Left forelimb (tissue), 1 donor: ENCODE measurements at regions not wholly inside any gene's neighbourhood (a gene's known extent, or its start where the extent isn't known, plus 50 kb on each side); places are given as distances from the start of the nearest gene placed in this dataset.
A peak's percentile ranks its signal among the peaks of the same experiment; 100 is the strongest.

Experiments used
- DNase-seq: peaks from one replicate; pipeline ENCODE4 v3.0.0-alpha.2; 2018; ENCODE audit warnings: low spot score

DNA sequence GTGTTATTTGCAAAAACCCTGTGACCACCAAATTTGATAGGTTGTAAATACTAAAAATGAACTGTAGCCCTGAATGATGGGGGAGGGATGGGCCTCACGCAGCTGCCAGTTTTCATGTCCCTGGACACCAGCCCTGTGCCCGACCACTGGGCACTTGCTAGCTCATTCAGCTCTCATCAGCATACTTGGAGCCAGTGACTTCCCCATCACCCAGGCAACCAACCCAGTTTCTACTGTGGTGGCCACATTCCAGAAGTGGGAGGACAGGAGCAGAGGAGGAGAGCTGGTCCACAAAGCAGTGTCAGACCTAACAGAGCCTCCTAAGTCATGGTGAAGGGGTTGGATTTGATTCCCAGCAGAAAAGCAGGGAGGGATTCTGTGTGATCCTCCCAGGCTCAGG is 128.2 kb downstream of the CPEB2 start:
- DNase-seq = no peak

DNA sequence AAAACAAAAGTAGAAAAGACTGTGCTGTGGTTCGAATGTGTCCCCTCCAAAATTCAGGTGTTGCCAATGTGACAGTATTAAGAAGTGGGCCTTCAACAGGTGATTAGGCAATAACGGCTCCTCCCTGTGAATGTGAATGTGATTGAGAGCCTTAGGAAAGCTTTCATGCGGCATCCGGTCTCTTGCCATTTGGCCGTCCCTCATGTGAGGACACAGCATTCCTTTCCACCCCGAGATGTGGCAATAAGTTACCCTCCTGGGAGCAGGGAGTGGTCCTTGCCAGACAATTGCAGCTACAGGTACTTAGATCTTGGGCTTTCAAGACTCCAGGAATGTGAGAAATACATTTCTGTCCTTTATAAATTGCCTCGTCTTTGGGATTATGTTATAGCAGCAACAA is 129.3 kb downstream of the CPEB2 start:
- no peak for DNase-seq

DNA sequence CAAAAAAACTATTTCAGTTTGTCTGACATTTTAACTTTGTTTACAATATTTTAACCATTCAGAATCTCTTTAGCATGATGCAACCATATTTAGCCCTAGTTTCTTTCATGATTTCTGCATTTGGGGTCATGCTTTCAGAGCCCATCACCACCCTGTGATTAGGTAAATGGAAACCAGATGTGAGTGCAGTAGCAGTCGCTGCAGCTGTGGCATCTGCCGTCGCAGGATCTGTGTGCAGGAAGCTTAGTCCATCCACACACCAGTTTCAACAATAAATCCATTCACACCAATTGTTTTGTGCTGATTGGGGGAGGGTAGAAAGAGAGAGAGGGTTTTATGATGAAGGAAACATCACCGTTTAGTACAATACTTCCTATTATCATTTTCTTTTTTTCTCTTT is 130.5 kb downstream of the CPEB2 start:
- DNase-seq = no peak

DNA sequence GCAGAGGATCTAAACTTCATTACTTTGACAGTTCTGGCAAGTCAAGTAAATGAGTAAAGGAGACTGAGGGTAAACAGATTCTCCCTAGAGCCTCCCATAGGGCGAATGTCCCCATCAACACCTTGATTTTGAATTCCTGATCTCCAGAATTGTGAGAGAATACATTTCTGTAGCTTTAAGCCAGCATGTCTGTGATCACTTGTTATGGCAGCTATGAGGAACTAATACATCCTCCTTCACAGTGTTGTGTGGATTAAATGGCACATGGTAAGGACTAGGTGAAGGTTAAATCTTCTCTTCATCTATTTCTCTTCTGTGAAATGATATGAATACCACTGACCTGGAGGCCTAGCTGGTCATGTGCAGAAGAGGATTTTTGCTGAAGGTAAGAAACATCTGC is 137.3 kb downstream of the CPEB2 start:
- DNase-seq = no peak

DNA sequence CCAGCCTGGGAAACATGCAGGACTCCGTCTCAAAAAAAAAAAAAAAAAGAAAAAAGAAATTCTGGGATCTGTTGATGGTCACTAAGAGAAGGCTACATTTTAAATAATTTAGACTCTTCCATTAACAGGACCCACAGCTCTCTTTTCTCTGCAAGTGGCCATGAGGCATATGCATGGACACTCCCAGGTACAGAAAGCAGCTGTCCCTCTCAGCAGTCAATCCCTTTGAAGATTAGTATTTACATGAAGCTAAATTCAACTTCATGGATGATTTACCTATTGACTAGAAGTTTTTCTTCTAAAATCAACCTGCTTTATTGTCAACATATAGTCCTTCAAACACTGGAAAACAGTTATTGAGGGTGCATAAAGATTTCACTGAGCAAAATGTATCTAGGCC is 139.9 kb downstream of the CPEB2 start:
- DNase-seq = no peak

DNA sequence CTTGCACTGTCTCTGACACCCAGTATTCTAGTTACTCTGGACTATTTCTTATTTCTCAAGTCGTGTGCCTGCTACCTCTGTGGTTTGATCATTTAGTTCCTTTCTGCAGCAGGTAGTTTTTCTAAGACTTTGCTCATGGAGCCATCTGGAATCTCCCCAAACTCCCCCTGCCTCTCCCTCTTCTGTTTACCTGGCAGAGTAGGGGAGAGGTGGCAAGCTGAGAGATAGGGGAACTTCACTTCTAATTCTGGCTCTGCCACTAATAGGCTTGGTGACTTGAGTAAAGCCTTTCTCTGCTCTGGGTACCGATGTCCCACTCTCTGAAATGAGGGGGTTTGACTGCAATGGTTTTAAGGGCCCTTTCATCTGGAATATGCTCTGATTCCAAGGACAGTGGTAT is 141.3 kb downstream of the CPEB2 start:
- no peak for DNase-seq

DNA sequence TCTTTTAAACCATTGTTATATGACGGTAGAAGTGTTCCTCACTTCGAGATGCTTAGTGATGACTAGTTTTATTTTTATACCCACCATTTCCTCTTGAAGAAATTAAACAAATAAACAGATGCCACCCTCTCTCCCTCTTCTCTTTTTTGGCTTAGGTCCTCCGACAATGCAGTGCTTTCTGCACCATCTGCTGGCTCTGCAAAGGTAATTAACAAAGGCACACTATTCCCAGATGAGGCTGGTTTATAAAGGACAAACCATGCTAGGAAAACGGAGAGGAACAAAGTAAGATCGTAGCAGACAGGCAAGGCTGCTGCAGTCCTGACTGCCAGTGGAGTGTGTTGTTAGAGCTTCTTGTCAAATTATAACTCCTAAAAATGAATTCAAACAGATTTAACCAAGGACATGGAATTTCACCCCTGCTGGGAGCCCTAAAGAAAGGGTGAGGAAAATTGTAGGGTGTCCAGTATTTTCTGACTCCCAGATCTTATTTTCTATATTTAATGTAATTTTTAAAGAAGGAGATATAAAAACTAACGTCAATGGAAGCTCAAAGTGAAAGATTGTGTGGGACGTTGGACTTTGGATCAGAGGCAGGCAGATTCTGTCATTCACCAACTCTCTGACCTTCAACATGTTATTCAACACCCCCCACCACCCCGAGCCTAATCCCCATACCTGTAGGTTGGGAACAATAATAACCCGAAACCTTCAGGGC is 142.1 kb downstream of the CPEB2 start:
- DNase-seq = no peak

DNA sequence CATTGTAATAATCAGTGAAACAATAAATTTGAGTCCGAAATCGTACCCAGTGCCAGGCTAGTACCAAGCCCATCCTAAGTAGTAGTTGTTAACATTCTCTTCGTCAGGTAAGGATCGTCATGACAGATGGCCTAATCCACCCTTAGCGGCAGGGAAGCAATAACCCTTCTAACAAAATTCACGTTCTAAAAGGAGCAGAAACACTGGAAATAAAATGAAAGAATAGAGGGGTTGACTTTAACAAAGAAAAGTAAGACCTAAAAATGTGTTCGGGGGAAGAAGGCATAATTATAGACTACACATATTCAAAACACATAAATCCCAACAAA is 142.7 kb downstream of the CPEB2 start:
- DNase-seq = no peak

DNA sequence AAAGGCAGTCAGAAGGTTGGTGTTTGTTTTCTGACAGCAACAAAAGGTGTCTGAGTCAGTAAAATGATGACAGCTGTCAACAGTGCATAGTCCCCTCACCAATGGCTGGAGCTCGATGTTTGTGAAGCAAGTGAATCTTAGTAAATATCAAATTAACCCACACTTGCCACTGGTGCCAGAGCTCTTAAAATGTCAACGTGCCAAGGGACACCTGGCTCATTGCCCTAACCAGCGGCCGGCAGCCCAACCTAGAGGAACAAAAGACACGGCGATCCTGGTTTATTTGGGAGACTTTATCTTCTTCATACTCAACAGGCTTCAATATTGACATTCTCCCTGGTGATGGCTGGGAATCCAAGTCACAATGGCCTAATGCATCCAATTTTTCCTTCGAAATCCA is 143.4 kb downstream of the CPEB2 start:
- DNase-seq = no peak

DNA sequence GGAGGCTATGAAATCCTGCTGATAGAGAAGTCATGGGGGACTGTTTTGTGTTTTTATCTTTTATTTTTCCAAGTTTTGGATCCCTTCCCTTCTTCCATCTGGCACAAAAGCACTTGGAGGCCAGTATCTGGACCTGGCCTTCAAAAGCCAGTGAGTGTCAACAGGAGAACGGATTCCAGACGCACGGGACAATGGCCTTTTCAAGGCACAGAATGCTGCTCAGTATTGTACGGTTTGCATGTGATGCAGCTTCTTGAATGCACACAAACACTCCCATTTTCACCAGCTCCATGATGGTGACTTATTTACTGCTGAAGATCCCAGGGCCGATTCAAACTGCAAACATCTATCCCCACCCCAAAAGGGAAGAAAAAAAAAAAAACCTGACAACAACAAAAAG is 145.4 kb downstream of the CPEB2 start:
- DNase-seq = no peak

DNA sequence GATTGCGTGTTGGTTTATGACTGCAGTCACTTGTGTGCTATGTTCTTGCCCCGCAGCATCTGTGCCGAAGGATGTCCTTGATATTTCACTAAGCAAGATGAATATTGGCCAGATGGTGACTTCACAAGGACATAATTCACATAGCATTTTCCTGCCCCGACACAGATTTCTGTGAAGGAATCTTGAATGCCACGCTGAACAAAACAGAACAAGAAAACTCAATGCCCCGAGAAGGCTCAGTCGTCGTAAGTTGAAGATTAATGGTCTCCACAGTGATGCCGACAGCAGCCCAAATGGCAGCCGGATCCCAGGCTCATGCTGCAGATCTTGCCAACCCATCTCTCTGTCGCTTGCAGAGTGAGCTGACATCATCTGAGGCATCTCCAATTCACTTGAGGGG is 145.9 kb downstream of the CPEB2 start:
- DNase-seq = no peak

DNA sequence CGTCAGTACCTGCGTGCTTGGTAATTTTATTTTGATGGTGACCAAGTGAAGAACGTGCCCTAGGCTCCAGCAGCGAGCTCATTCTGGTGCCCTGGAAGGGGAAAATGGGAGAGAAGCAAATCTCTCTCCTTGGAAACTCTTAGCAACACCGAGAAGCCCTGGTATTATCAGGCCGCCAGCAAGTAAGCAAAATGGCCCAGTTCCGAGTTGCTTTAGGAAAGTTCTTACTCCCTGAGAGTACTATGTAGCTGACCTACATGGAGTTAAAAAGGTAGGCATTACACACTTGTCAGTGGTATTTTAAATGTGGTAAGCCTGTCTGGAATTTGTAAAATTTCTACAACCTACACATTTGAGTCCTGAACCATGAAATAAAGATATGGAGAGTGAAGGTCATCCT is 146.4 kb downstream of the CPEB2 start:
- DNase-seq = no peak

DNA sequence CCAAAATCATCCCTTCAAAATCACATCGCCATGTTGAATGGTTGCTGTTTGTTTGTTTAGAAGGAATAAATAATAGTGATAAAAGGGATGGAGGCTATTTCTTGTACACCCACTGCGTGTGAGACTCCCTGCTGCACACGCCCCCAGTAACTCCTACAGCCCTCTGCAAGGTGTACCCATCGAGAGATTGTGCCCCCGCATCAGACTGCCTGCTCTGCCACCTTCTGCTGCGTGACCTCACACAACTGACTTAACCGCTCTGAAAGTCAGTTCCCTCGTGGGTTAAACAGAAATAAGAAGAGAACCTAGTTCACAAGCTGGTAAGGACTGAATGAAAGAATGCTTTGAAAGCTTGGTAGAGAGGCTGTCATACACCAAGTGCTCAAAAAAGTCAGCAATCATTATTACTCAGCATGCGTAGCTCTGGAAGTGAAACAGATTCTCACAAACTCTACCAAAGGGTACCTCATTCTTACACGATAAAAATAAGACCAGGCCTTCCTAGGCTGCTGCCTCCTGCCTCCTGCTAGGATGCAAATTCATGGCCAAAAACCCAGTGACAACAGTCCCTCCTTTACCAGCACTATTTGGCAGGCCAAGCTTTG is 147.1 kb downstream of the CPEB2 start:
- DNase-seq = no peak

DNA sequence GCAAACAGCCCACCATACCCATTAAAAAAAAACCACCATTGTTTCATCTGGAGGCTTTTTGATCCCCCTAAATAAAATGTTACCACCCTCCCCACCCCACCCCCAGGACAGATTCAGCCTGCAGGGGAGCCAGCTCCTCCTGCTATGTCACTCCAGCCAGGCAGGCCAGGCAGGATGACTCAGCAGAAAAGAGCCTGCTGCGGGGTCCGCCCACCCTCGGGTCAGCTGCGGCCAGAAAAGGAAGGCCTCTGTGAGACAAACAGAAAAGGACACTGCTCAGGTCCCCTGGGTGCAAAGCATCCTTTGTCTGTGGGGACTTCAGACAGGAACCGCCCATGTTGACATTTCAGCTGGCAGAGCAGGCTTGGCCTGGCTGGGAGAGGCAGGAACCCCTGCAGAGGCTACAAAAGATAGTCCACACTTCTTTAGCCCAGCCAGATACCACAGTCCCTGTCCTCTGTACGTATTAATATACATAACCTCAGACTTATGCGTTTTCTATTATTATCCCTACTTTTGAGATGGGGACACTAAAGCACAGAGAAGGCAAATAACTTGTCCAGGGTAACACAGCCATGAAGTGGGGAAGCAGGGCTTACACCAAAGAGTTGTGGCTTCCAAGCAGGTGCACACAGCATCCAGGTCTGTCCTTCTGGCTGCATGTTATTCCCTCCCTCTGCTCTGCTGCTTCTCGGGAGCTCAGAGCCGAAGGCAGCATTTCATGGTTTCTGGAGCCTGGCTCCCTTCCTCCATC is 147.7 kb downstream of the CPEB2 start:
- DNase-seq = peak; percentile 71

DNA sequence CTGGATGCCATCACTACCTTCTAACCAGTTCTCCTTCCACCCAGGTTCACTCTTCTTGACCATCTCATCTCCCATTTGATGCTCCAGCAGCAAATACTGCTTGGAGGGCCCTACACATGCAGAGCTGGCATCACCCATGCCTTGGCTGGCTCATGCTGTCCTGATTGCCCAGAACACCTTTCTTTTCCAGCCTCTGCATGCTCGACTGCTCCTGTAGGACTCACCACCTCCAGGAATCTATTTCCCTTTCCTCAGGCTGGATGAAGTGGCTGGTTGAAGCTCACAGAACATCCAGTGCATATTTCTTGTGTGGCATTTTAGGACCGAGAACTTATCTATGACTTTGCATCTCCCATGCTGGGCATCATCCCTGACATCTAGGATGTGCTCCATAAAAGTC is 148.3 kb downstream of the CPEB2 start:
- no peak for DNase-seq

DNA sequence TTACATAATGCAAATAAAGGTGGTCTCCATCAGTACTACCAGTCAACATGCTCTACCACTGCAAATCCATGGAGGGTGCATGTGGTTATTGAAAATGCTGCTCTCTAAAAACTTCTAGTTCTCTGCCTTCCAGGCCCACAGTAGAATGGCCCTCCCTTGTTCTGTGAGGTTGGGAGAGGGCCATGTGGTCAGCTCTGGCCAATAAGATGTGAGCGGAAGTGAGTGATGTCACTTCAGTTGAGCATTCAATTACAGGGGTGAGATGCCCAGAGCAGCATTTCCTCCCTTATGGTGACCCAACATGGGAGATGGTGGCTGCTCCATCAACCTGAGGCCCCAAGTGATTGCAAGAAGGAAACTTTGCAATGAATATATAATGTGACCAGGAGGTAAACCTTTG is 148.8 kb downstream of the CPEB2 start:
- no peak for DNase-seq

DNA sequence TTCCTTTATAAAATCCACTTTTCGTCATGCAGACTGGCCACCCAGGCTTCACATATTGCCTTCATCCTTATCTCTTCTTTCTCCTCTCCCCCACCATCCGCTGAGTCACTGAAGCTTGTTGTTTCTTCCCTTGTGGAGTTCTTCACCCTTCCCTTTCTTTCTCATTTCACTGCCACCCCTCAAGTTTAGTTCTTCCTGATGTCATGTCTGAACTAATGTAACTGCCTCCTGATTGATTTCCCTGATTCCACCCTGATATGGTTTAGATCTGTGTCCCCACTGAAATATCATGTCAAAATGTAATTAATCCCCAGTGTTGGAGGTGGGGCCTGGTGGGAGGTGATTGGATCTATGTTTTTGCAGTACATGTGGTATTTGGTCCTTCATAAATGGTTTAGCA is 151.4 kb downstream of the CPEB2 start:
- no peak for DNase-seq

DNA sequence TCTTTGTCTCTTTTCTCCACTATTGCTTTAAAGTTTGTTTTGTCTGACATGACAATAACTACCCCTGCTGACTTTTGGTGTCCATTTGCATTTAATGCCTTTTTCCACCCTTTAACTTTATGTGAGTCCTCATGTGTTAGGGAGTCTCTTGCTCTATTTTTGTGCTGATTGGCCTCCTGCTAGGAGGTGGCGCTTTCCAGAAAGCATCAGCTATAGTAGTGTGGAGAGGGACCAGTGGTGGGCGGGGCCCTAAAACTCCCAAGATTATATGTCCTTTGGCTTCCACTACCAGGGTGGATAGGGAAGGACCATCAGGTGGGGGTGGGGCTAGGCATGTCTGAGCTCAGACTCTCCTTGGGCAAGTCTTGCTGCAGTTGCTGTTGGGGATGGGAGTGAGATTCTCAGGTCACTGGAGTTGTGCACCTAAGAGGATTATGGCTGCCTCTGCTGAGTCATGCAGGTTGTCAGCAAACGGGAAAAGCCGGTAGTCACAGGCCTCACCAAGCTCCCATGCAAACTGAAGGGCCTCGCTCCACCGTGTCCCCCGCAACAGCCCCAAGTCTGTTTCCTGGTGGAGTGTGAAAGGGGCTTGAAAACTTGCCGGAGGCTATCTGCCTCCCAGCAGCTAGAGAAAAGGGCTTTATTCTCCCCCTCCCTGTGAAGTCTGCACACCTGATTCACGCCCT is 156.3 kb downstream of the CPEB2 start:
- DNase-seq = no peak

DNA sequence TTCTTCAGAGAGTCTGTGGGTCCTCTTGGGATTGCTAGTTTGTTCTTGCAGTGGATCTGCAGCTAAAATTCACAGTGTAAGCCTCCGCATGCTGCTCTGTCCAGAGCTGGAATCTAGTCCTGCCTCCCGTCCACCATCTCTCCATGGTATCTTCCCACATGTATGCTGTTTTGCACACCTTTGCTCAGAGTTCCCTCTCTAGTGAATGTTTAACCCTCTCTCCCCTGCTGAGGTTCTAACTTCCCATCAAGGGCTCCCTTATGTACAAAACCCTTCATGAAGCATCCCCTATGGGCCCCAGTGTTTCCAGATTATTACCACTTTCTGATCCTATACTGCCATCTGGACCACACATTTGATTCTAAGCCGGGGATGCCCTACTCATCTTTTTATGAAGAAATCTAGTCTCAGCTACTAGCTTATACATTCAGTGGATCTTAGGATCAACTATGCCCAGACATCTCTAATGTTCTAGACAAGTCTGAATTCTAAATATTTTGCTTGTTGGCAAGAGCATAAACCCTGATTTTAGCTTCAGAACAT is 157.3 kb downstream of the CPEB2 start:
- no peak for DNase-seq

DNA sequence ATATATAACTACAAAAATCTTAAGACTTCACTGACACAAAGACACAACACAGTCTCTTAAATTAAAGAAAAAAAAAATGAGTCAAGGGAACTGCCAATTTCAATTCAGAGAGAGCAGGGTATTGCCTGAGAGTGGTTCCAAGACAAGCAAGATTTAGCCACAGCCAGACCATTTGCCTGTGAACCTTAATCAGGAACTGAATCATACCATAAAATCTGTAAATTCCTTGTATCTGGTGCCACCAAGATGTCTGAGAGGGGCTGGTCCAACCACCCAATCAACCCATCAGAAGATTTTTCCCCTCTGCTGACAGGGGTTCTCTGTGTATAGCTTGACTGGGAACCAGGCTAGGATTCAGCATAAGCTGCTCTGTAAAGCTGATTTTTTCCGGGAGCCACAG is 159.2 kb downstream of the CPEB2 start:
- no peak for DNase-seq

DNA sequence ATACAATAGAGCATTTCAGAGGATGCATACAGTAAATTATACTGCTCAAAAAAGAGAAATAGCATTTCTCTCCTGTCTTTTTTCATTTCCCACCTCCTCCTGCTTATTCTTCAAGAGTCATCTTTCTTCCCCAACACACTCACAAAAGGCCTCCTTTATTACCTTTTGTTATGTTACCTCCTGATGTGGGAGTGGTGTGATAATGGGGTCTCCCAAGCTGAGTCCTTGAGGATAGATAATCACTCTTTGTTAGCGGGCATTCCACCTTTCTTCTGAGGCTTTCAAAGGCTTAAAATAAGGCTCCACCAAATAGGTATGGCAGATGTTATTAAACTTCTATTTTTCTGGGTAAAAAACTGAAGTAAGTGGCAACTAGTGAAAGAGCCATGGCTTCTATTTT is 159.8 kb downstream of the CPEB2 start:
- no peak for DNase-seq

DNA sequence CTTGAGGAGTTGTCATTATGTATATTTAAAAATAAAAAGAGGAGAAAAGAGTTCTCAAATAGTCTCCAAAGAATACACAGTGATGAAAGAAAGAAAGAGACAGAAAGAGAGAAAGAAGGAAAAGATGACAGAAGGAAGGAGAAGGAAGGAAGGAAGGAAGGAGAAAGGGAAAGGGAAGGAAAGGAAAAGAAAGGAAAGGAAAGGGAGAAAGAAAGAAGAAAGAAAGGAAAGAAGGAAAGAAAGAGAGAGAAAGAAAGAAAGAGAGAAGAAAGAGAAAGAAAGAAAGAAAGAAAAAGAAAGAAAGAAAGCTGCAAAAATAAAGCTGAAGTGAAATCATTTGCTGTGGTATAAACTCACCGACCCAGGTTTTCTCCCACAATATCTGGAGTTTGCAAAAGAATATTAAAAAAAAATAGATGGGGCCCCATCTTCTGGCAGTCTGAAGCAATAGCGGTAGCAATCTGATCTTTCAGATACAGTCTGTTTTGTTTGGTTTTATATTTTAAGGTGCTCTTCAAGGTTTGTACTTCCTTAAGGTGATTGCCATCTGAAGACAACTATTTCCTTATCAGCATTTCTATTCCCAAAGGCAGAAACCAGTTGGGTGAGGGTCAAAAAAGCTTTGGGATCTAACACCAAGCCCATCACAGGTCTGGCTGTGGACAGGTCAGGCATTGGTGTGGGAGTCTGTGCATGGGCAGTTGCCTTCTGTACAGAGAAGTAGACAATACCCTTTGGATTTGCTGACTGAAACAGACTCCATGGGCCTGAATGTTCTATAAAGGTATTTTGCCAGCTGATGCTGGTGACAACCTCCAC is 160.4 kb downstream of the CPEB2 start:
- no peak for DNase-seq
